Activated CD4-positive, CD25-positive, alpha-beta regulatory T cell treated with anti-CD3 and anti-CD28 coated beads, Interleukin-2, amount 50 U/mL, for 24 hours (primary cell): ENCODE measurements at regions not wholly inside any gene's neighbourhood (a gene's known extent, or its start where the extent isn't known, plus 50 kb on each side); places are given as distances from the start of the nearest gene placed in this dataset.
"Not testable (repeated sequence)": the region's sequence is repeated elsewhere in the genome, so short reads cannot be mapped to it uniquely, and the experiment has no call there.

Source experiments
- ATAC-seq, 2 donors: fragments of 150-1000 bp; cut with Tn5 transposase; one replicate each; pipeline ENCODE4 v1.10.0; 2021; ENCODE audit warnings: mild to moderate bottlenecking in 1 of 2, moderate library complexity in 1 of 2

DNA sequence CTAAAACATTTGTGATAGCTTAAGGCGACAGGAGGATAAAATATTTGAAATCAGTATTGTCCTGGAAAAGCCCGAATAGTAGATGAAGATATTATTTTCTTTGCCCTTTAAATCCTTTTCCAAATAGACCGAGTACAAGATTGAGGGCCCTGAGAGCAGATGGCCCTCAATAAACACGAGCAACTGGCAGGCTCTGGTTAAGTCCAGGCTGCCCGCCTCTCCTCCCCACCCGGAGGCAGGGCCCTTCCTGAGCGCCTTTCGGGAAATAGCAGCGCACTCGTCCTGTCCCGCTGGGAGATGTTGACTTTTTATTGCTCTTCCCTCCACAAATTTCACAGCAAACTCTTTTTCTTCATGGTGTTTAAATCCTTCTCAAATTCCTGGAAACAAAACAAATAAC is 50.8 kb upstream of the MAX start:
- ATAC-seq = no peak

DNA sequence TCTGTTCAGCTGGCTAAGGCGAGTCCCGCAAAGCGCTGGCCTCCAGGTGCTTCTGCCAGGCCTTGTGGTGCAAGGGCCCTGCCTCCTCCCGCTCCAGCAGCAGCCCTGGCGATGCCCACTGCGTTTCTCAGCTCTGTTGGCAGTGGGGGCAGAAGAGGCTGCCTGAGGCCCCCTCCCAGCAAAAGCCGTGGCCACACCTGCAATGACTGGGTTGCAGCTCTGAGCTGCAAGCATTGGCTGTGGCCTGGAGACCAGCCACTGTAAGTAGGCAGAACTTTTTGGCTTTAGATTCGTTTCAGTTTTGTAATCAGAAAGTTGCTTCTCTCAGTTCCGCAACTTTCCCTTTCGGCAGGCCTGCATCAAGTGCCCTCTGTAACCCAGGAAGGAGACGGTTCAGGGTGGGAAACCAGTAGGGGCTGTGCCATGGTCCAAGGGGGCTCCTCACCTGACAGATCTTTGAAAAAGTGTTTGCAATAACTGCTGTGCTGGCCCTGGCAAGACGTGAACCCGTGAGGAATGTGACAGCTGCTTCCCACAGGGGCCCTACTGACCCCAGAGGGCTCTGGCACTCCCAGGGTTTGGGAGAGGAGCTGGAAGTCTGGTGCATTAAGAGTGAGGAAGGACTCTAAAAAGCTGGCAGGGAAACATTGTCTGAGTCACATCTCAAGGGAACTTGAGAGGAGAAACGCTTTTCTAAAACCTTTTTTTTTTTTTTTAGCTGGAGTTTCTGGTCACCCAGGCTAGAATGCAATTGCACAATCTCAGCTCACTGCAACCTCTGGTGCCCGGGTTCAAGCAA is 54.5 kb upstream of the MAX start:
- no peak for ATAC-seq

DNA sequence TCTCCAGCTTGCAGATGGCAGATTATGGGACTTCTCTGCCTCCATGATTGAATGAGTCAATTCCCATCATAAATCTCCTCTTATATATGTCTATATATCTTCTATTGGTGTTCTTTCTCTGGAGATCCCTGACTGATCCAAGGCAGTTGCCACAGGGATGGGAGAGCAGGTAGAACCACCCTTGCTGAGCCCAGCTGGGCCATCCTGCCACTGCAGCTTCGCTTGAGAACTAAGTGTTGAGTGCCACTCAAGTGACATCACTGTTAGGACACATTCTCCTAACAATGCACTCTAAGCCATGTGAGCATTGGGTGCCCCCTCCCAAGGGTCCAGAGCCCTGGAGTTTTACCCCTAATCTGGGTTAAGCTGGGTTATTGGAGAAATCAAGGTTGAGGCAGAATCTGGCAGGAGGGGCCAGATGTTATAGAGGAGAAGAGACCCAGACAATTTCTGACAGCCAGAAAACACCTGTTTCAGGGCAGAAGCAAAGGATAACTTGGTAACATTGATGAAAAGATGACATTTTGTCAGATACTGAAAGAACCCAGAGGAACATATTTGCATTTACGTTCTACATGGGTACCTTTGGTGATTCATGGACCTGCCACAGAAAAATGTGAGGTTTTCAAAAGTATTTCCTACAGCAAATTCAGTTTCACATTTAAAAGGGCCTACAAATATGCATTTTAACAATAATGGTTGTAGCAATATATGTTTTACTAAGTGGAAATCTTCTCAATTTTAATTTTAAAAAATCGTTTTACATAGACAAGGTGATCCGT is 57.2 kb upstream of the MAX start:
- peak; percentile 32 to 66 for ATAC-seq

DNA sequence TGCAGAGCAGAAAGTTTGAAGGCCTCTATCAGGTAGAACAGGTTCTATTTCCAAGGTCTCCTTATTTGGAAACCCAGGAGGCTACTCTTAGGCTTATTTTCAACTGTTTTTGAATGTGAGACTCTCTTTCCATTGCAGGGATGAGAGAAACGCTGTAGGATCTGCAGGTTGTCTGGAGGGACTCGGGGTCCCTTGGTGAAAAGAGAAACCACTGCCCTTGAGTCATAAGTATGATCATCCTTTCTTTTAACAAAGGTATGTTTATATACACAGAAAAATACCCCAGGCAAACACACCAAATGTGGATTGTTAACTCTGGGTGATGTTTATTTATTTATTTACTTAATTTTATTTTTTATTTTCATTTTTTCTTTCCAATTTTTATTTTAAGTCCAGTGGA is 57.8 kb upstream of the MAX start:
- ATAC-seq = no peak

DNA sequence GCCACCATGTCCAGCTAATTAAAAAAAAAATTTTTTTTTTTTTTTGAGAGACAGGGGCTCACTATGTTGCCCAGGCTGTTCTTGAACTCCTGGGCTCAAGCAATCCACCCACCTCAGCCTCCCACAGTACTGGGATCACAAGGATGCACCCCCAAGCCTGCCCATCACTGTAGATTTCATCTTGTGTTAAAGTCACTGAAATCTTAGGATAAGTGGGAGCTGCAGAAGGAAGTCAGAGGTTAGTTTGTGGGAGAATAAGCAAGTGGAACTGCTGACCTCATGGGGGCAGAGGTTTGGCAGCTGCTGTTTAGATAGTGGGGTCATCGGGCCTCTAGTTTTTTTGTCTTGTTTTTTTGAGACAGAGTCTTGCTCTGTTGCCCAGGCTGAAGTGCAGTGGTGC is 59.7 kb upstream of the MAX start:
- ATAC-seq = no peak

DNA sequence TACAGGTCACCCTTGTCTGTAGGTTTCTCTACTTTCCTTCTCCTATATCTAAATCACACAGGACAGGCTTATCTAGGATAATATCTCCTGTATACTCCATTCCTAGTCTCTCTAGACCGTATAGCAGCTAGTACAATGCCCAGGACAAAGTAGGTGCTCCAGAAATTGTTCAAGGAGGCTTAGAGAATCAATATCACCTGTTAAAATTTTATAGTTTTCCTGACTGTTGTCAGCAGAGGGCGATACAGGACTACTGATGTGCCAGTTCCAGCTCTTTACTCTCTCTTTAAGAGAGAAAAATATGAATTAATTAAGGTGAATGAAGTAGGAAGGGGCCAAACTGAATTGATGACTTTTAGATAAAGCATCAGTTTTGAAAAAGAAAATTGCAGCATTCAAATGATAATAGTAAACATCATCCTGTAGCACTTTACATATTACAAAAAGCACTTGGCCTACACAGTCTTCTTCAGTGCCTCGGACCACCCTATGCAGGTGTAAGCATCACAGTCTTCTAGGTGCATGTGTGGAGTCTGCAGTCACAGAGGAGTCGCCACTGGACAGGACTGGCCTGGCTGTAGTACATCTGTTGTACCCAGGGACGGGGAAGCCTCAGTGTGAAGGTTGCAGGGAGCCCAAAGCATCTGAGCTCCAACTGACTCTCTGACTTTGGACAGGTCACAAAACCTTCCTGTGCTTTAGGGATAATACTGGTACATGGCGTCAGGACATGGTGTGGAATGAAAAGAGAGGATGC is 61.9 kb upstream of the MAX start:
- ATAC-seq = peak; percentile 39 to 51

DNA sequence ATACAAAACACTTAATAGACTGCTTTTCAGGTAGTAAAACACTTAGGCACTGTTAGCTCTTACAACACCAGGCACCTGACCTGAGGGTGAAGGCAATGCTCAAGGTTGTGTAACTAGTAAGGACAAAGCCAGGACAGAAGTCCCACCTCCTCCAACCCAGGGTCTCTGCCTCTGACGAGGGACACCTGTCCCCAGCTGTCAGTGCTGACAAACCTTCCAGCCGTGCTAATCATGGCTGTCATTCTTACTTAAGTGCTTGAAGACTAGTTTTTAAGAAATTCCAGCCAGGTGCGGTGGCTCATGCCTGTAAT is 62.5 kb upstream of the MAX start:
- ATAC-seq = no peak

DNA sequence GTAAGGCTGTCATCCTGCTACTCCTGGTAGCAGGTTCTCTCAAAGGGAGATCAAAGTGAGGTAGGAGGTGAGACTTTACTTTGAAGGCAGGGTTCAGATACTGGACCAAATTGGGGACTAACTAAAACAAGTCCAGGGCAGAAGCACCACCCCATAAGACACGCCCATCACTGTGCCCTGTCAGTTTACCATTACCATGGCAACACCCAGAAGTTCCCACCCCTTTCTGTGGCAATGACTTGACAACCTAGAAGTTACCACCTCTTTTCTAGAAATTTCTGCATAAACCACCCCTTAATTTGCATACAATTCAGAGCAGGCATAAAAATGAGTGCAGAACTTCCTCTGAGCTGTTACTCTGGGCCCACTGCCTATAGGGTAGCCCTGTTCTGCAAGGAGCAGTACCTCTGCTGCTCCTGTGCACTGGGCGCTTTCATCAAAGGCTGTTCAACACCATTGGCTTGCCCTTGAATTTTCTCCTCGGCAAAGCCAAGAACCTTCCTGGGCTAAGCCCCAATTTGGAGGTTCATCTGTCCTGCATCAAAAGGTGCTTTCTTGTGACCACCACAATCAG is 64.8 kb upstream of the MAX start:
- peak in 1 of 2 donors; percentile 11 for ATAC-seq

DNA sequence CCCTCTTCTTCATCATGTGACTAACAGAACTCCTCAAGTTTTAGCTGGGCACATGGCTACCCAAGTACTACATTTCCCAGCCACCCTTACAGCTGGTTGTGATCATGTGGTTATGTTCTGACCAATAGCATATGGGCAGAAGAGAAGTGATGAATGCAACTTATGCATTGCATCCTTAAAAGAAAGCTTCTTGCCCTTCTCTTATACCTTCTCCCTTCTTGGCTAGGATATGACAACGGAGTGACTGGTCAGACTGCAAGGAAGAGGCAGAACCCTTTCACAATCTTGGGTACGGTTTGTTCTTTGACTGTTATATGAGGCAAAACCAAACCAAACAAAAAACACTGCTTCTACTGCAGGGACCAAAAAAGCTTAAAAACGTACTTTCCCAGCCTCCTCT is 66.5 kb upstream of the MAX start:
- ATAC-seq = no peak

DNA sequence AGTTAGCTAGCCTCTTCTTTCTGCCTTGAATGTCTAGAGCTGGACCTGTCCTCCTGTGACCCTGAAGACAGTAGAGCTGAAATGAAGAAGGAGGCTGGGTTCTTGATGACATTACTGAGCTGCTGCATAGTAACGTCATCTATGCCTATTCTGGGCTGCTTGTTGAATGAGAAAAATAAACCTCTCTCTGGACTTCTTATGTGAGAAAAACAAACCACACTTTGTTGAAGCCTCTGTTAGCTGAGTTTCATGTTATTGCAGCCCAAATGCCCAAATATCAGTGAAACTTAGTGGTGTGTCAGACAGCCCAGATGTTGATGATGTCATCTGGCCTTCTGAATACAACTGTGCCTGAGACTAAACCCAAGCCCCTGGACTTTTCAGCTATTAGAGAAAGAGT is 67.0 kb upstream of the MAX start:
- peak; percentile 50 to 55 for ATAC-seq

DNA sequence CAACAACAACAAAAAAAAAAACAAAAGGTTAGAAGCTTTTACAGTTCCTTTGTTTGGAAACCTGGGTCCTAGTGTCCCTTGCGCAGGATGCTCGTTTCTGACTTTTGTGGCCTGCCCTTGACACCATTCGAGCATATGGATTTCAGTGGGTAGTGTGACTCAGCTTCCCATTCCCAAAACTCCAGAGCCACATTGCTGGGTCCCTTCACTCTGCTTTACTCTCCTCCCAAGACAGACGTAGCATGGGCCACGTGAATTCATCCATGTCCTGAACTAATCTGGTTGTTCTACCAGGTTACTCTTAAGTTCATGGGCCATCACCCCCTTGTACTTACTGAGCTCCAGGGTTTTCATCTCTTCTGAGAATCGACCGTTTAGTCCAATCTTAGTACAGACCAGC is 68.0 kb upstream of the MAX start:
- ATAC-seq = no peak

DNA sequence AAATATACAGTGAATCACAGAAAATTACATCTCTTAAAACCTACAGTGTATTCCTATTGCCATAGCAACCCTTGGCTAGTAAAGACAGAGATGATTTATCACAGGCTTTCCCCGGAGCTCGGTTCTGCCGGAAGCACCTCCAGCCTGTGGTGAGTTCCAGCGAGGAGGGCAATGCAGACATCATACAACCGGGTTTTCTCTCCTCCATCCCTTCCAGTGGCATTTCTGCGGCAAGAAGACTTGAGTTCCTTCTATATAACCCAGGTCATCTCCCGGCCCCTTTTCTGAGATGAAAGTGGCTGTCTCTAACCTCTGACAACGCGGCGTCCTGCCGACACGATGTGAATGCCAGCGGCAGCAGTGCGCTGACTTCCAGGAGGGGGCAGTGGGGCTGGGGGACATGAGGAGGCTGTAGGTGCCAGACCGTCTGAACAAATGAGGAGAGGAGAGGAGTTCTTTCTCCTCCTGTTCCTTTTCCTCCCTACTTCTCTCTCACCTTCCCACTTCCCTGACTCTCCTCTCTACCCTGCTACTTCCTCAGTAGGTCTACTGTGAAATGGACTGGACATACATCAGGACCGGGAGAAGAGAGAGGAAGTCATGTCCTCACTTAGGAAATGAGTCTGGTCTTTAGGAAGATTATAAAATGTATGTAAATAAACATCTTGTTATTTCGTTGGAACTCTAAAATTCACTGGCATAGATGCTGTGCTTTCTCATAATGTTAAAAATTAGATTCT is 68.6 kb upstream of the MAX start:
- peak; percentile 76 to 80 for ATAC-seq

DNA sequence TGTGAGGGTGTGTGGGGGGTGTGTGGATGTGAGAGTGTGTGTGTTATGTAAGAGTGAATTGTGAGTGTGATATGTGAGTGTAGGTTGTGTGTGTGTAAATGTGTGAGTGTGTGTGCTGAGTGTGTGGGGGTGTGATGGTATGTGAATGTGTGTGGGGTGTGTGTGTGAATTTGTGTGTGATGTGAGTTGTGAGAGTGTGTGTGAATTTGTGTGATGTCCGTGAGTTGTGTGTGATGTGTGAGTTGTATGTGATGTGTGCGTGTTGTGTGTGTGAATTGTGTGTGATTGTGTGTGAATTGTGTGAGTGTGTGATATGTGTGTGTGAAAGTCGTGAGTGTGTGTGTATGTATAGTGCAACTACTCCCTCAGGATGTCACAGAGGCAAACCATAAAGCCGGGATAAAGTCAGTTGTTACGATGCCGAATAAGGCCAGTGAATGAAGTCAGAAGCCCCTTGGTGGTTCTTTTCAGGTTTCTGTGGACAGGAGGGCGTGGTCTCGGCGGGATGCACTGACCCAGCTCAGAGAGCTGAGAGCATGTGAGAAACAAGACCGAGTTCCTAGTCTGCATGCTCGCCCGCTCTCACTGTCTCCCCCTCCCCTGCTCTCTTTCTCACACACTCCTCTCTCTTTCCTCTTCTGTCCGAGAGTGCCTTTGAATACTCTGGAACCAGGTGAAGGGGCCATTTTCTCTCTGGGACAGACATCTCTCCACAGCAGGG is 71.8 kb upstream of the MAX start:
- ATAC-seq = no peak

DNA sequence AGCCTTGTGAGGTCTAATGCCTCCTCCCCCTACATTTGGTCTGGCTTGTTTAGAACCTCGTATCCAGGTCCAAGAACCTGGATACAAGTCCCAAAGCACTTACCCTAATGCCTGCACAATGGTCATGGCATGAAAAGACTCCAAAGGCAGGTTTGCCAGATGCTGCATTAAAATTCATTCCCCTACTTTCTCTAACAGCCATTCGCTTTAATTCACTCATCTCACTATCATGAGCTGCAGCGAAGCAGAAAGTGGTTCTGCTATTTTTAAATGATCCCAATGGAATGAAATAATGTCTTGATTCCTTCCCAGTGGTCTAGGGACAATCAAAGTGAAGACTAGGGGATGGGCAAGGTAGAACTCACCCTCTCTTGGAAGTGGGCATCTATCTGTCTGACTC is 72.5 kb upstream of the MAX start:
- ATAC-seq = no peak

DNA sequence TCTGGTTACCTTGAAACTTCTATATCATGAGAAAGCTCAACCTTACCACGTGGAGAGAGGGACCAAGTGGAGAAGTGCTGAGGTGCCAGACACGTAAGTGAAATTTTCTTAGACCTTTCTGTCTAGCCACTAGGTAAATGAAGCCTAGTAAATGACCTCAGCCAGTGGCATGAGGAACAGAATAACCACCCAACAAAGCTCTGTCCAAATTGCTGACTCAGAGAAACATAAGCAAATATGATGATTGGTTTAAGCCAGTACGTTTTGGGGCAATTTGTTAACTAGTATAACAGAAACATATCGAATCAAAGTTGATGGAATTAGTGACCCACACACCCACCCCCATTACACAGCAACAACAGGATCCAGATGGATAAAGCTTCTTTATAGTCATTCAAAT is 75.2 kb upstream of the MAX start:
- no peak for ATAC-seq

DNA sequence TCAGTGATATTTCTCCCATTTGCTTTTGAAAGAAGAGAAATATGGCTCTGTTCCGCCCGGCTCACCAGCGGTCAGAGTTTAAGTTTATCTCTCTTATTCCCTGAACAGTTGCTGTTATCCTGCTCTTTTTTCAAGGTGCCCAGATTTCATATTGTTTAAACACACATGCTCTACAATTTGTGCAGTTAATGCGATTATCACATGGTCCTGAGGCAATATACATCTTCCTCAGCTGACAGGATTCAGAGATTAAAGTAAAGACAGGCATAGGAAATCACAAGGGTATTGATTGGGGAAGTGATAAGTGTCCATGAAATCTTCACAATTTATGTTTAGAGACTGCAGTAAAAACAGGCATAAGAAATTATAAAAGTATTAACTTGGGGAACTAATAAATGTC is 76.9 kb upstream of the MAX start:
- not testable (repeated sequence) for ATAC-seq

DNA sequence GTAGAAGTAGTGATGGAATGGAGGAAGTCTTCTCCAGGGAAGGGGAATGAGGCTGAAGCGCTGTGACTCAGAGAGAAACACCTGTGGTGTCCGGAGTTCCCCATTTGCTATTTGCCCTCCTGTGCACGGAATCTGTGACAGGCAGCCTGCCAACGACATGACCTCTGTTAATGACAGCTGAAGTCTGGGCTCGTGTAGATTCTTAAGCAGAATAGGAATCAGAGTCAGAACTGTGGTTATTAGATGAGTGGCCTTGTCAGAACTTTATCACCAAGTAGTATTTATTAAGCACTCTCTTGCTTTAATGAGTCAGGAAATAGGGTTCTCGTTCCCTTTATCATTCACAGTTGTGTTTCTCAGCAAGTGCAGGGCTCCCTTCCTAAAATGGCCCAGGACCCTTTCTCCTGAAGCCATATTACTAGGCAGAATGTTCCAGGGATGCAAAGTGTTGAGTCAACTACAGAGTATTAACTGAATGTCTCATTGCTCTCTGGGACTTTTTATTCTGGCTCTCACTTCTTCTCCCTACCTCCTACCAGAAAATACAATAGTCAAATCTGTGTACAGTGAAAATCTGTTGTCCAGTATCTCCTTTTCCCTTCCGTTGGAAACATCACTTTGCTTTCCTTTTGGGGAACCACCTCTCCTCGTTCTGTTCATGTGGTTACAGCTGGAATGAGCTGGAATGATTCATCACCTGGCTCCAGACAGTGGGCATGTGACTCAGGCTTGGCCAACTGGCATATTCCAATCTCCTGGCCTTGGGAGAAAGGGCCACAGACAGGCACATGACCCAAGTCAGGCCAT is 77.8 kb upstream of the MAX start:
- ATAC-seq = peak; percentile 95

DNA sequence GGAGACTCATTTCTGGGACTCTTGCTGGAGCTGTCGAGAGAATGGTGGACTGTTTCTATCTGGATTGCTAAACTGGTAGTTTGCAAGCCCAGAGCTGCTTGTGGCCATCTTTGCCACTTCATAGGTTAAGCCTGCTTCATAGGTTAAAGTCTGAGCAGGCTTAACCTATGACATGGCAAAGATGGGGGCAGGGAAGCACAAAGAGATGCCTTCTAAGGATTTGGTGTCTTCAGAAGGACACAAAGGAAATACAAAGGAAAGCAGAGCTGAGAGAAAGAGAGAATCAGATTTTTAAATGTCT is 78.4 kb upstream of the MAX start:
- ATAC-seq = no peak

DNA sequence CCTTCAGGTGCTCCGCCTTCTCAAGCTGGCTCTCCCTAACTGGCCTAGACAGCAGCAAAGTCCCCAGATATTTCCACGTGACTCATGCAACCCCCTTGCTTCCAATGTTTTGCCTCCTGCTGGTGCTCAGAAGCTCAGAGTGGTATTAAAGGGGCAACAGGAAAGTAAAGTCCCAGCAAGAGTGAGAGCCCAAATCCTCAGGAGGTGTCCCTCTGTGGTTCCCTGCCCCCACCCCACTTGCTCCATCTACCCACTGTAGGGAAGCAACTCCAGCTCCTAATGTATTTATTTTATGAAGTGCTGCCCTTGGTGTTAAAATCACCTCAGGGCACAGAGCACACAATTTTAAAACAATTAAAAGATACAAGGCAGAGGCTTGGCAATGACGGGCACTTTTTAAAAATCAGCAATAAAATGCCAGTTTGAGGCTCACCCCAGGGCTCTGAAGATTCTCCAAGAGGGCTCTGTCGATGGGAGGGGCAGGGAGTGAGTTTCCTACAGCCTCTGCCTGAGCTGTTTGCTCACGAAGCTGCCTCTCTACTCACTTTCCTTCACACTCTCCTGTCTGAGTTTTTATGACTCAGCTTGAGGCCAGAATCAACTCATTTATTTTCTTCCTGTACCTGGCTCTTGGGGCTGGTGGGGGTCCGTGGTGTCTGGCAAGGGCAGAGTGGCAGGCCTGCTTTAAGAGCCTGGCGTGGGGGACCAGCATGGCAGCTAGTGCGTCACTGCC is 81.9 kb upstream of the MAX start:
- no peak for ATAC-seq

DNA sequence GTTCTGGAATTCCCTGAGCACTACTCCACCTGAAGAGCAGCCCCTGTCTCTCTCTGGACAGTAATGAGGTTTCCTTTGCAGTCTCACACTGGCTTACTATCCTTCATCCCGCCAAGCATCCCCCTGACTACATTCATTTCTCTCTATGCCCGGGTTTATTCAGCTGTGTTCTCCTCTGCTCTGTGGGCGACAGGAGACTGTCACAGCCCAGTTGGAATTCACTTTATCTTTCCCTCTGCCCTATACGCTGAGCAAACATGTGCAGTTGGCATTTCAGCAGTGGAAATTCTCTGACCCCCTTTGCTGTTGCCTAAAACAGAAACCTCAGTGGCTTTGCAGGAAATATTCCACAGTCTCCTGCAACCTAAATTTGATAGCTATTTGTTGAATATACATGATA is 83.5 kb upstream of the MAX start:
- no peak for ATAC-seq

DNA sequence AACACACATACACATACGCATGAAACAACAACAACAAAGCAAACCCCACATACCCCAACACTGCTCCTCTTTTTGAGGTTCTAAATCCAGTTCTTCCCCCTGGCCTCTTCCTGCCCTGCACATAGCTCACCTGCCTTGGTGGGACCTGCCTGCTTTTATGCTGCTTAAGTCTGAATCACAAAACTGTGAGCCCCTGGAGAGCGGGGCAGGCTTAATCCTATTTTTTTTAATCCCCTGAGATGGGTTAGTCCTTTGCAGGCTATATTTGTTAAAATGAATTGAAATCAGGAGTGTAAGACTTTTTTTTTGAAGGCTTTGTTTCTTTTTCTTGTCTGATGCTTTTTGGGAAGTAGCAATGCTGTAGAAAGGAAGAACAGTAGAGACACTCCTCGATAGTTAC is 84.6 kb upstream of the MAX start:
- ATAC-seq = no peak
